ENCODE measurements at regions not wholly inside any gene's neighbourhood (a gene's known extent, or its start where the extent isn't known, plus 50 kb on each side); places are given as distances from the start of the nearest gene placed in this dataset.

DNA sequence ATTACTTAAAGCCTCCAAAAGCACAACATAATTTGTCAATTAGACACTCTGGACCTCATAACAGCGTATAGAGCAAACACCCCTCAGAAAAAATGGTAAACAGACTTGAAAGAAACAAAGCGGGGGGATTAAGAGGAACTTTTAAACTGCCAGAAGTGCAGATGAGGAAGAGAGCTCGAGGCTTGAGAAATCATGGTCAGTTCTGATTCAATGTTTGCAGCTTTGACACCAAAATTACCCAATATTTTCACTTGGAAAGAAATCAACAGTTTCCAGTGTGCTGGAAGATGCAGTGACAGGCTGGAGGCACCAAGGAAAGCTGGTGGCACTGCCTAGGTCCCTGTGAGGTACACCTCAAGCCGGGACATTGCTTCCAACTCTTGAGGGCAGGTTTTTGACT is 180.9 kb upstream of the TOX3 start:
- no peaks in the 10 kb centered on the region for H3K36me3 ChIP-seq (ENCODE audit: control insufficient read depth in 2 of 2, extremely low read depth in 1 of 2, insufficient read depth in 2 of 2, low read length in 2 of 2)
- no peaks in the 10 kb centered on the region for H3K9me1 ChIP-seq (ENCODE audit: control insufficient read depth, extremely low read depth, insufficient read depth, low read length)
- no peak overlapping the region for H3K4me3 ChIP-seq (ENCODE audit: control insufficient read depth in 2 of 3, extremely low read depth in 1 of 3, insufficient read depth in 2 of 3, low read depth in 1 of 3, low read length in 3 of 3)
- dilution Hi-C loops (cut with MboI; ENCODE audit: extremely low pct_ligation_motif_present, low sequenced_read_pairs), result no loop called here
- no peak overlapping the region for H3K27ac ChIP-seq (ENCODE audit: control insufficient read depth, insufficient read depth, low read length)
- DNase-seq (ENCODE audit: low read depth, low spot score) (no peak), FAIRE-seq (no peak)
- no peaks in the 10 kb centered on the region for H3K4me1 ChIP-seq (ENCODE audit: control insufficient read depth, extremely low read depth, insufficient read depth, low read length)
- no peak overlapping the region for H2AFZ ChIP-seq (ENCODE audit: control insufficient read depth, low read length)
- no peaks in the 10 kb centered on the region for H3K27me3 ChIP-seq (ENCODE audit: control insufficient read depth, extremely low read depth, insufficient read depth, low read length)
- H3K9me3 ChIP-seq (ENCODE audit: control insufficient read depth, low read depth, low read length), result no peaks in the 10 kb centered on the region
- no peak overlapping the region for H3K9ac ChIP-seq (ENCODE audit: control insufficient read depth, extremely low read depth, insufficient read depth, low read length)
- TF ChIP-seq EZH2 (IDR thresholded peaks at IDR 0.05; ENCODE audit: low read length), result no peak
- TF ChIP-seq, protein P1, sequence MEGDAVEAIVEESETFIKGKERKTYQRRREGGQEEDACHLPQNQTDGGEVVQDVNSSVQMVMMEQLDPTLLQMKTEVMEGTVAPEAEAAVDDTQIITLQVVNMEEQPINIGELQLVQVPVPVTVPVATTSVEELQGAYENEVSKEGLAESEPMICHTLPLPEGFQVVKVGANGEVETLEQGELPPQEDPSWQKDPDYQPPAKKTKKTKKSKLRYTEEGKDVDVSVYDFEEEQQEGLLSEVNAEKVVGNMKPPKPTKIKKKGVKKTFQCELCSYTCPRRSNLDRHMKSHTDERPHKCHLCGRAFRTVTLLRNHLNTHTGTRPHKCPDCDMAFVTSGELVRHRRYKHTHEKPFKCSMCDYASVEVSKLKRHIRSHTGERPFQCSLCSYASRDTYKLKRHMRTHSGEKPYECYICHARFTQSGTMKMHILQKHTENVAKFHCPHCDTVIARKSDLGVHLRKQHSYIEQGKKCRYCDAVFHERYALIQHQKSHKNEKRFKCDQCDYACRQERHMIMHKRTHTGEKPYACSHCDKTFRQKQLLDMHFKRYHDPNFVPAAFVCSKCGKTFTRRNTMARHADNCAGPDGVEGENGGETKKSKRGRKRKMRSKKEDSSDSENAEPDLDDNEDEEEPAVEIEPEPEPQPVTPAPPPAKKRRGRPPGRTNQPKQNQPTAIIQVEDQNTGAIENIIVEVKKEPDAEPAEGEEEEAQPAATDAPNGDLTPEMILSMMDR (optimal IDR thresholded peaks at IDR 0.05 in 1 of 3, IDR thresholded peaks at IDR 0.05 in 1 of 3, conservative IDR thresholded peaks at IDR 0.05 in 1 of 3; ENCODE audit: extremely low read depth in 1 of 3, insufficient read depth in 2 of 3, low read length in 3 of 3), result no peak
- no peaks in the 10 kb centered on the region for H3K79me2 ChIP-seq (ENCODE audit: control insufficient read depth, insufficient read depth, low read length)
- H3K4me2 ChIP-seq (ENCODE audit: control insufficient read depth, extremely low read depth, insufficient read depth, low read depth, low read length), result no peak overlapping the region
- no peaks in the 10 kb centered on the region for H4K20me1 ChIP-seq (ENCODE audit: control insufficient read depth, extremely low read depth, insufficient read depth, low read length)

DNA sequence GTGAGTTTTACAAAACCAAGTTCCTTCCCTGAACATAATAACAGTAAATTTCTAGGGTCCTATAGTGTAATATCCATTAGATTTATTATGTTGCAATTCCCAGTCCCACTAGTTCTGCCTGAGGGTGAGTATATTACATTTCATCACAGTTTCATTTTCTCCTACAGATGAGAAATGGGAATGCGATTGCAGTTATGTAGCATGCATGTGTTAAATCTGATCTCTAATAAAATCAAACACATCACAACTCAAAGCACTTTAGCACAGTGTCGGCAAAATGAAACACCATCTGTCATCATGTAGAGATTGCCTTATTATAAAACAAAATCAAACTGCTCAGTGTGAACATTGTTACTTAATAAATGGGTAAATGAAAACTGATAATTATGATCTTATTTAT is 180.5 kb upstream of the TOX3 start:
- H2AFZ ChIP-seq (ENCODE audit: control insufficient read depth, low read length), result no peak overlapping the region
- H3K4me3 ChIP-seq (ENCODE audit: control insufficient read depth in 2 of 3, extremely low read depth in 1 of 3, insufficient read depth in 2 of 3, low read depth in 1 of 3, low read length in 3 of 3), result no peak overlapping the region
- FAIRE-seq (no peak), DNase-seq (ENCODE audit: low read depth, low spot score) (no peak)
- H3K36me3 ChIP-seq (ENCODE audit: control insufficient read depth in 2 of 2, extremely low read depth in 1 of 2, insufficient read depth in 2 of 2, low read length in 2 of 2), result no peaks in the 10 kb centered on the region
- H3K4me2 ChIP-seq (ENCODE audit: control insufficient read depth, extremely low read depth, insufficient read depth, low read depth, low read length), result no peak overlapping the region
- no peaks in the 10 kb centered on the region for H3K9me1 ChIP-seq (ENCODE audit: control insufficient read depth, extremely low read depth, insufficient read depth, low read length)
- H4K20me1 ChIP-seq (ENCODE audit: control insufficient read depth, extremely low read depth, insufficient read depth, low read length), result no peaks in the 10 kb centered on the region
- no peaks in the 10 kb centered on the region for H3K9me3 ChIP-seq (ENCODE audit: control insufficient read depth, low read depth, low read length)
- no peak overlapping the region for H3K9ac ChIP-seq (ENCODE audit: control insufficient read depth, extremely low read depth, insufficient read depth, low read length)
- H3K27me3 ChIP-seq (ENCODE audit: control insufficient read depth, extremely low read depth, insufficient read depth, low read length), result no peaks in the 10 kb centered on the region
- no peaks in the 10 kb centered on the region for H3K79me2 ChIP-seq (ENCODE audit: control insufficient read depth, insufficient read depth, low read length)
- no peaks in the 10 kb centered on the region for H3K4me1 ChIP-seq (ENCODE audit: control insufficient read depth, extremely low read depth, insufficient read depth, low read length)
- H3K27ac ChIP-seq (ENCODE audit: control insufficient read depth, insufficient read depth, low read length), result no peak overlapping the region
- dilution Hi-C loops (cut with MboI; ENCODE audit: extremely low pct_ligation_motif_present, low sequenced_read_pairs), result no loop called here
- TF ChIP-seq, protein P1 (optimal IDR thresholded peaks at IDR 0.05 in 1 of 3, IDR thresholded peaks at IDR 0.05 in 1 of 3, conservative IDR thresholded peaks at IDR 0.05 in 1 of 3; ENCODE audit: extremely low read depth in 1 of 3, insufficient read depth in 2 of 3, low read length in 3 of 3), result no peak
- no peak for TF ChIP-seq EZH2 (IDR thresholded peaks at IDR 0.05; ENCODE audit: low read length)

All from keratinocyte (primary cell).